ENCODE measurements at regions not wholly inside any gene's neighbourhood (a gene's known extent, or its start where the extent isn't known, plus 50 kb on each side); places are given as distances from the start of the nearest gene placed in this dataset.

DNA sequence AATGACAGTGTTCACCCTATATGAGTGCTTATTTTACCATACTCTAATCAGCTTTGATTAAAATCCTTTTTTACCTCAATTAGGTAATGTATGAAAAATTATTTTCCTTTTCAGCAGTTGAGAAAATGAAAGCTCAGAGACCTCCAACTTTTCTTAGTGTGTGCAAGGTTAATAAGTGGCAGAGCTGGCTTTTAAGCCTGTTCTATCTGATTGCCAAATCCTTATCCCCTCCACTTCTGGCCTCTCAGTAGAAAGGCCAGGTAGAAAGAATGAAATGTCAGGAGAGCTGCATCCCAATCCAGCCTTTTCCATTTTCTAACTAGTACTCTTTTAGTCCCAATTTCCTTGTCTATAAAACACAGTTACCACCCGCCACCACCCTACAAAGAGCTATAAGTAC, 67.6 kb upstream of the LCLAT1 start:
- TF ChIP-seq, protein P1, sequence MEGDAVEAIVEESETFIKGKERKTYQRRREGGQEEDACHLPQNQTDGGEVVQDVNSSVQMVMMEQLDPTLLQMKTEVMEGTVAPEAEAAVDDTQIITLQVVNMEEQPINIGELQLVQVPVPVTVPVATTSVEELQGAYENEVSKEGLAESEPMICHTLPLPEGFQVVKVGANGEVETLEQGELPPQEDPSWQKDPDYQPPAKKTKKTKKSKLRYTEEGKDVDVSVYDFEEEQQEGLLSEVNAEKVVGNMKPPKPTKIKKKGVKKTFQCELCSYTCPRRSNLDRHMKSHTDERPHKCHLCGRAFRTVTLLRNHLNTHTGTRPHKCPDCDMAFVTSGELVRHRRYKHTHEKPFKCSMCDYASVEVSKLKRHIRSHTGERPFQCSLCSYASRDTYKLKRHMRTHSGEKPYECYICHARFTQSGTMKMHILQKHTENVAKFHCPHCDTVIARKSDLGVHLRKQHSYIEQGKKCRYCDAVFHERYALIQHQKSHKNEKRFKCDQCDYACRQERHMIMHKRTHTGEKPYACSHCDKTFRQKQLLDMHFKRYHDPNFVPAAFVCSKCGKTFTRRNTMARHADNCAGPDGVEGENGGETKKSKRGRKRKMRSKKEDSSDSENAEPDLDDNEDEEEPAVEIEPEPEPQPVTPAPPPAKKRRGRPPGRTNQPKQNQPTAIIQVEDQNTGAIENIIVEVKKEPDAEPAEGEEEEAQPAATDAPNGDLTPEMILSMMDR (IDR thresholded peaks at IDR 0.05; ENCODE audit: unreplicated experiment in 3 of 3) = no peak
- H3K9me3 Mint-ChIP-seq = no peaks in the 10 kb centered on the region
- no peak overlapping the region for H3K4me3 Mint-ChIP-seq
- H3K4me1 Mint-ChIP-seq = no peaks in the 10 kb centered on the region
- H3K27me3 Mint-ChIP-seq (ENCODE audit: low read depth) = peaks cover 9% of the 10 kb centered on the region
- H3K36me3 Mint-ChIP-seq (ENCODE audit: low read depth) = no peaks in the 10 kb centered on the region
- no peak overlapping the region for H3K27ac Mint-ChIP-seq

DNA sequence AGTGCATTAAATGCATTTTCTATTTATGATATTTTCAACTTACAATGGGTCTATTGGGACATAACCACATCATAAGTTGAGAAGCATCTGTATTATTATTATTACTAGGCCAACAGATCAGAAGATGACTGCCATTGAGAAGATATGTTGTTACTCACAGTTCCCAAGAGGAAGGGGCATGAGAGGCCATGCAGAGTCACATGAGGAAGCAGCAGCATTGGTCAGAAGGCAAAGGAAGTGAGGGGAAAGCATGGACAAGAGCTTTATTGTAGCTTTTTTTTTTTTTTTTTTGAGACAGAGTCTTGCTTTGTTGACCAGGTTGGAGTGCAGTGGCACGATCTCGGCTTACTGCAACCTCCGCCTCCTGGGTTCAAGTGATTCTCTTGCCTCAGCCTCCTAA, 66.2 kb upstream of the LCLAT1 start:
- H3K4me3 Mint-ChIP-seq = no peak overlapping the region
- H3K4me1 Mint-ChIP-seq = no peaks in the 10 kb centered on the region
- H3K27ac Mint-ChIP-seq = no peak overlapping the region
- H3K9me3 Mint-ChIP-seq = no peaks in the 10 kb centered on the region
- TF ChIP-seq, protein P1 (IDR thresholded peaks at IDR 0.05; ENCODE audit: unreplicated experiment in 3 of 3) = no peak
- no peaks in the 10 kb centered on the region for H3K36me3 Mint-ChIP-seq (ENCODE audit: low read depth)
- peaks cover 16% of the 10 kb centered on the region for H3K27me3 Mint-ChIP-seq (ENCODE audit: low read depth)

DNA sequence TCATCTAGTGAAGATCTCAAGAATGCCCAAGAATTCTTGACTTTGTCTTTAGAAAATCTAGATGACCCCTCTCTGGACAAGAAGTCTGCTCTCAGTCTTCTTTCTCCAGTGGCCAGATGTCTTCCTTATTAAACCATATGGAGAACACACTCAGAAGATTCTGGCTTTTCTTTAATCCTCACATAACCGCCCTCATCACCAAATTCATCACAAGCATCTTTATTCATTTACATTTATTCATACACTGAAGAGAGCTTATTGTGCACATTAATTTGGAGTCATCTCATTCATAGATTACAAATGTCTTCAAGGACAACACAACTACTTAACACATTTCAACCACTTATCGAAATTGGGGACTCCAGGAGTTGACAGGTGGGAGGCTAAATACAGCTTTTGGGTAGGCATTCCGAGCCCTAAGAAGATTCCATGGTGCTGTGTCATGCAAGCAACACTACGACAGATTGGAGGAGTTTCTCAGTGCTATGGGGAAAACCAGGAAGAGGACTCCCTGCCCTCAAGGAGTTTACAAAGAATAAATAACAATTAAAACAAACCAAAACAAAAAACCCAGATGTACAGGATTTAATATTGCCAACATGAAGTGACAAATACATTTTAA, 64.8 kb upstream of the LCLAT1 start:
- Mint-ChIP-seq H3K4me3 (no peak overlapping the region), H3K27me3 (ENCODE audit: low read depth) (peaks cover 11% of the 10 kb centered on the region), H3K27ac (no peak overlapping the region), H3K9me3 (no peaks in the 10 kb centered on the region), H3K4me1 (no peaks in the 10 kb centered on the region), H3K36me3 (ENCODE audit: low read depth) (no peaks in the 10 kb centered on the region)
- TF ChIP-seq, protein P1 (IDR thresholded peaks at IDR 0.05; ENCODE audit: unreplicated experiment in 3 of 3) = no peak

DNA sequence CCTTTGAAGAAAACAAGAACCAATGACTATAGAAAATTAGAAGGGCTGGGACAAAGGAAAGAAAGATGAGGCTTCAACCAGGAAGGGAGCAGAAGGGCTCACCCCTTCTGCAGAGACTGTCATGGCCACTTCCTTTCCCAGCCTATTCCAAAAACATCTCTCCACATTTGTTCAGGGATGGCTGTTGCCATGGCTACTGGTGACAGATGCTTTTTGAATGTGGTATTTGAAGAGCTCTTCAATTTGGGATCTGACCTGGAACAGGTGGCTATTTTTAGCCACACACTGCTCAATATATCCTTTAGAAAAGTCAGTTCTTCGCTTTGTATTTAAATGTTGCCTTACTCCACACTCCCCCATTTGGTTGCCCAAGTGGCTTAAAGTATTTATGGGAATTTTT, 64.1 kb upstream of the LCLAT1 start:
- Mint-ChIP-seq H3K4me3 (no peak overlapping the region), H3K27me3 (ENCODE audit: low read depth) (peaks cover 11% of the 10 kb centered on the region), H3K36me3 (ENCODE audit: low read depth) (no peaks in the 10 kb centered on the region), H3K9me3 (no peaks in the 10 kb centered on the region), H3K27ac (no peak overlapping the region), H3K4me1 (no peaks in the 10 kb centered on the region)
- TF ChIP-seq, protein P1 (IDR thresholded peaks at IDR 0.05; ENCODE audit: unreplicated experiment in 3 of 3) = no peak

DNA sequence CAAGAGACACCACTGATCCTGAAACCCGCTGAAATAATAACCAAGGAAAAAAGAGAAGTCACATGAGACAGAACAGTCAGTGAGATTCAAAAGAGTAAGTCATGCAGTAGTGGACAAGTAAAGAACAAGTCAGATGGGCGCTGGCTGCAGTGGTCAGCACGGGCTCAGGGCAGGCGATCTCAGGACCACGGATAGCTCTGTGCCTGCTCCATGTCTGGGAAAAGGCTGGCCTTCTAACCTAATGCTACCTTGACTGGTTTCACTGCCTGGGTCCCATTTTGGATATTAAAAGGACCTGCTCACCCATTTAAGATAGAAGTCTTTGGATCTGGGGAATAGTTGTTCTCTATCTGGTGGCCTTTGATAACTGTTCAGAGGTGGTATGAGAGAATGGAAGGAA, 61.7 kb upstream of the LCLAT1 start:
- TF ChIP-seq, protein P1 (IDR thresholded peaks at IDR 0.05; ENCODE audit: unreplicated experiment in 3 of 3) = no peak
- H3K27me3 Mint-ChIP-seq (ENCODE audit: low read depth) = peaks cover 11% of the 10 kb centered on the region
- no peaks in the 10 kb centered on the region for H3K4me1 Mint-ChIP-seq
- H3K27ac Mint-ChIP-seq = no peak overlapping the region
- H3K9me3 Mint-ChIP-seq = no peaks in the 10 kb centered on the region
- H3K4me3 Mint-ChIP-seq = no peak overlapping the region
- H3K36me3 Mint-ChIP-seq (ENCODE audit: low read depth) = no peaks in the 10 kb centered on the region

DNA sequence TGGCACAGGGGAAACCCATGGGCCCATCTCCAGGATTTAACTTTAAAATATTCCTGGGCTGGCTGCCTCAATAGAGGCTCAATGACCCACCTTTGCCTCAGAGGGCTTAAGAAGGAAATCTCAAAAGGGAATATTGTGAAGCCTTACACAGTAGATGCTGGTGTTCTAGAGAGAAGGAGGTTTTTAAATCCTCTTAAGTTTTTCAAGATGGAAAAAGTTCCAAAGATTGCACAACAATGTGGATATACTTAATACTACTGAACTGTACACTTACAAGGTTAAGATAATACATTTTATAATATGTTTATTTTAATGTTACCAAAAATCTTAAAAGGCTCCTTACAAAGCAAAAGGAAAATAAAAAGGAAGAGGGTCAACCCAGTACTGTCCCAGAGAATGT, 54.9 kb upstream of the LCLAT1 start:
- Mint-ChIP-seq H3K9me3 (no peaks in the 10 kb centered on the region), H3K27ac (no peak overlapping the region), H3K36me3 (ENCODE audit: low read depth) (no peaks in the 10 kb centered on the region), H3K4me3 (no peak overlapping the region), H3K4me1 (peaks cover 6% of the 10 kb centered on the region), H3K27me3 (ENCODE audit: low read depth) (no peaks in the 10 kb centered on the region)
- TF ChIP-seq, protein P1 (IDR thresholded peaks at IDR 0.05; ENCODE audit: unreplicated experiment in 3 of 3) = no peak

Measured in nephron (organoid).